SU-DHL-6 (cell line): ENCODE measurements at regions not wholly inside any gene's neighbourhood (a gene's known extent, or its start where the extent isn't known, plus 50 kb on each side); places are given as distances from the start of the nearest gene placed in this dataset.

Experiments used
- EZH2phosphoT487 ChIP-seq: fragments of 200-600 bp; sonication (generic), shearing (Covaris generic); conservative IDR thresholded peaks from 2 replicates; pipeline ENCODE4 v1.6.1; 2018; ENCODE audit warnings: mild to moderate bottlenecking, antibody characterized with exemption, low read length, moderate library complexity, mixed read lengths
- TF ChIP-seq, protein P1 (sequence below): fragments of 200-600 bp; sonication (generic); IDR thresholded peaks from one replicate; pipeline ENCODE4 v1.5.1; 2017; ENCODE audit warnings: antibody characterized with exemption, mild to moderate bottlenecking, low read length, moderate library complexity; ENCODE audit not compliant: insufficient read depth, poor library complexity, severe bottlenecking

- TF ChIP-seq, protein P1, sequence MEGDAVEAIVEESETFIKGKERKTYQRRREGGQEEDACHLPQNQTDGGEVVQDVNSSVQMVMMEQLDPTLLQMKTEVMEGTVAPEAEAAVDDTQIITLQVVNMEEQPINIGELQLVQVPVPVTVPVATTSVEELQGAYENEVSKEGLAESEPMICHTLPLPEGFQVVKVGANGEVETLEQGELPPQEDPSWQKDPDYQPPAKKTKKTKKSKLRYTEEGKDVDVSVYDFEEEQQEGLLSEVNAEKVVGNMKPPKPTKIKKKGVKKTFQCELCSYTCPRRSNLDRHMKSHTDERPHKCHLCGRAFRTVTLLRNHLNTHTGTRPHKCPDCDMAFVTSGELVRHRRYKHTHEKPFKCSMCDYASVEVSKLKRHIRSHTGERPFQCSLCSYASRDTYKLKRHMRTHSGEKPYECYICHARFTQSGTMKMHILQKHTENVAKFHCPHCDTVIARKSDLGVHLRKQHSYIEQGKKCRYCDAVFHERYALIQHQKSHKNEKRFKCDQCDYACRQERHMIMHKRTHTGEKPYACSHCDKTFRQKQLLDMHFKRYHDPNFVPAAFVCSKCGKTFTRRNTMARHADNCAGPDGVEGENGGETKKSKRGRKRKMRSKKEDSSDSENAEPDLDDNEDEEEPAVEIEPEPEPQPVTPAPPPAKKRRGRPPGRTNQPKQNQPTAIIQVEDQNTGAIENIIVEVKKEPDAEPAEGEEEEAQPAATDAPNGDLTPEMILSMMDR: no peak
- no peak for TF ChIP-seq EZH2phosphoT487
Observed at GRCh38 chr5:118165619-118166018, 822.7 kb downstream of the DTWD2 start.
